HEK293 (cell line): ENCODE measurements at regions not wholly inside any gene's neighbourhood (a gene's known extent, or its start where the extent isn't known, plus 50 kb on each side); places are given as distances from the start of the nearest gene placed in this dataset.

Experiments
- CTCF ChIA-PET: fragments of 350-600 bp; formaldehyde crosslinking; extraction: SDS; loops from one replicate; lab custom pipeline; 2021; ENCODE audit warnings: antibody characterized with exemption; lab: Yijun Ruan, JAX
- POLR2A ChIA-PET: fragments of 300-600 bp; formaldehyde crosslinking; extraction: SDS; loops from one replicate; lab custom pipeline; 2020; ENCODE audit warnings: antibody characterized with exemption, inconsistent platforms; lab: Yijun Ruan, JAX
- H3K27ac ChIP-seq: fragments of 200-500 bp; sonication (Bioruptor generic); 2 replicates; pipeline ENCODE4 v1.5.1; 2014; ENCODE audit warnings: low read depth, low read length, control low read depth, inconsistent platforms; ENCODE audit errors: extremely low read depth
- H3K36me3 ChIP-seq, 2 experiments: fragments of 200-500 bp in 1 of 2; sonication (Bioruptor generic) in 1 of 2; 1 replicate in 1 of 2; 2 replicates in 1 of 2; pipeline ENCODE4 v1.5.1; 2014 to 2017; ENCODE audit warnings: inconsistent platforms in 2 of 2, low read length in 2 of 2; ENCODE audit not compliant: control insufficient read depth in 2 of 2, insufficient read depth in 1 of 2
- H3K4me1 ChIP-seq: fragments of 200-500 bp; sonication (Bioruptor generic); 2 replicates; pipeline ENCODE4 v1.5.1; 2014; ENCODE audit warnings: mild to moderate bottlenecking, low read length, inconsistent platforms; ENCODE audit not compliant: control insufficient read depth, insufficient read depth
- H3K4me3 ChIP-seq: 2 replicates; pipeline ENCODE4 v1.5.1; 2011; ENCODE audit warnings: low read depth, mild to moderate bottlenecking, control low read depth, low read length, moderate library complexity
- H3K9me3 ChIP-seq: fragments of 200-500 bp; sonication (Bioruptor generic); 2 replicates; pipeline ENCODE4 v1.5.1; 2014; ENCODE audit warnings: low read depth, low read length, inconsistent platforms; ENCODE audit not compliant: control insufficient read depth, insufficient read depth
- GLI2 ChIP-seq: fragments of 450-650 bp; formaldehyde crosslinking; IDR thresholded peaks from 2 replicates; pipeline ENCODE4; 2017; ENCODE audit warnings: missing biosample characterization, missing genetic modification characterization, low read depth, borderline replicate concordance
- ZNF121 ChIP-seq: fragments of 450-650 bp; formaldehyde crosslinking; IDR thresholded peaks from 2 replicates; pipeline ENCODE4 v1.5.1; 2016; ENCODE audit warnings: missing biosample characterization, missing genetic modification characterization
- ZNF133 ChIP-seq: fragments of 450-650 bp; formaldehyde crosslinking; IDR thresholded peaks from 2 replicates; pipeline ENCODE4 v1.5.1; 2016; ENCODE audit warnings: missing biosample characterization, missing genetic modification characterization
- ZNF148 ChIP-seq: fragments of 450-650 bp; formaldehyde crosslinking; IDR thresholded peaks from 2 replicates; pipeline ENCODE4 v1.5.0; 2017; ENCODE audit warnings: missing biosample characterization, missing genetic modification characterization, borderline replicate concordance
- ZNF155 ChIP-seq: fragments of 450-650 bp; formaldehyde crosslinking; IDR thresholded peaks from 2 replicates; pipeline ENCODE4 v1.5.1; 2016; ENCODE audit warnings: missing biosample characterization, missing genetic modification characterization
- ZNF248 ChIP-seq: fragments of 450-650 bp; formaldehyde crosslinking; IDR thresholded peaks from 2 replicates; pipeline ENCODE4 v1.5.1; 2017; ENCODE audit warnings: missing biosample characterization, missing genetic modification characterization
- ZNF530 ChIP-seq: fragments of 450-650 bp; formaldehyde crosslinking; IDR thresholded peaks from 2 replicates; pipeline ENCODE4 v1.5.1; 2016; ENCODE audit warnings: low read depth, missing biosample characterization, missing genetic modification characterization
- ZNF544 ChIP-seq: fragments of 450-650 bp; formaldehyde crosslinking; IDR thresholded peaks from 2 replicates; pipeline ENCODE4 v1.5.0; 2017; ENCODE audit warnings: missing biosample characterization, missing genetic modification characterization
- ZNF621 ChIP-seq: fragments of 450-650 bp; formaldehyde crosslinking; IDR thresholded peaks from 2 replicates; pipeline ENCODE4 v1.5.1; 2017; ENCODE audit warnings: missing biosample characterization, missing genetic modification characterization
- ZNF776 ChIP-seq: fragments of 450-650 bp; formaldehyde crosslinking; IDR thresholded peaks from 2 replicates; pipeline ENCODE4 v1.5.0; 2017; ENCODE audit warnings: missing biosample characterization, missing genetic modification characterization, borderline replicate concordance
- TF ChIP-seq, protein P1 (sequence below): fragments of 450-650 bp; formaldehyde crosslinking; IDR thresholded peaks from 2 replicates; pipeline ENCODE4 v1.5.1; 2016; ENCODE audit warnings: missing biosample characterization, missing genetic modification characterization
- TF ChIP-seq, protein P2 (sequence below): fragments of 450-650 bp; formaldehyde crosslinking; IDR thresholded peaks from 2 replicates; pipeline ENCODE4; 2016; ENCODE audit warnings: missing biosample characterization, missing genetic modification characterization

DNA sequence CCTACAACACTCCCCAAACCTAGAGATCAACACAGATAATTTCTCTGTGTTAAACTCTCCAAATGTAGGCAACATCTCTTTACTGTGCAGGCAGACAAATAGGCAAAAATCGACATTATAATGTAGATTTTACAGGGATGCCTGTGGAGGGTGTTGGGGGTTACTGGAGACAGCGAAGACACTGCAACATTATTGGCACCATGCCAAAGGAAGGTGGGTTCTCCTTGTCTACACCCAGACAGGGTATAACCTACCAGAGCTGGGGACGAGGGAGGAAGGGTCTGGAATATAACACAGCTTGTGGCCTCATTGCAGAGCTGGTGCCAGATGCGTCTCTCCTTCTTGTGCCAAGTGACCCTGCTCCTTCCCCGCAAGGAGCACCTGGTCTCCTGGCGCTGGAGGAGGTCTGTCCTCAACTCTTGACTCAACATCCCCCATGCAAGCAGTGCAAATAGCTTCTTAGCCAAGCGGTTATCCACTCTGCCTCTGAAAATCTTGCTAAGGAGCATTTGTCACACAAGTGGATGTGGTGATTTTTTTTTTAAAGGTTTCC is 404.0 kb downstream of the PRDM2 start:
- ChIA-PET CTCF (interaction anchor here (0.6 to 1.5 kb wide), 3 partner anchors 10 to 1200 kb away, joined by 3 read pairs; no protein-coding TSS in a partner anchor), POLR2A (no interaction called here)
- no peak overlapping the region for H3K4me3 ChIP-seq
- no peaks in the 10 kb centered on the region for H3K9me3 ChIP-seq
- no peak overlapping the region for H3K27ac ChIP-seq
- H3K36me3 ChIP-seq: no peaks in the 10 kb centered on the region
- TF ChIP-seq ZNF248 (no peak), ZNF544 (tag by site-specific recombination) (0 out of 2 replicates have a peak, but pooled peaks have one; percentile 16), ZNF121 (tag by site-specific recombination) (no peak)
- TF ChIP-seq, protein P1, sequence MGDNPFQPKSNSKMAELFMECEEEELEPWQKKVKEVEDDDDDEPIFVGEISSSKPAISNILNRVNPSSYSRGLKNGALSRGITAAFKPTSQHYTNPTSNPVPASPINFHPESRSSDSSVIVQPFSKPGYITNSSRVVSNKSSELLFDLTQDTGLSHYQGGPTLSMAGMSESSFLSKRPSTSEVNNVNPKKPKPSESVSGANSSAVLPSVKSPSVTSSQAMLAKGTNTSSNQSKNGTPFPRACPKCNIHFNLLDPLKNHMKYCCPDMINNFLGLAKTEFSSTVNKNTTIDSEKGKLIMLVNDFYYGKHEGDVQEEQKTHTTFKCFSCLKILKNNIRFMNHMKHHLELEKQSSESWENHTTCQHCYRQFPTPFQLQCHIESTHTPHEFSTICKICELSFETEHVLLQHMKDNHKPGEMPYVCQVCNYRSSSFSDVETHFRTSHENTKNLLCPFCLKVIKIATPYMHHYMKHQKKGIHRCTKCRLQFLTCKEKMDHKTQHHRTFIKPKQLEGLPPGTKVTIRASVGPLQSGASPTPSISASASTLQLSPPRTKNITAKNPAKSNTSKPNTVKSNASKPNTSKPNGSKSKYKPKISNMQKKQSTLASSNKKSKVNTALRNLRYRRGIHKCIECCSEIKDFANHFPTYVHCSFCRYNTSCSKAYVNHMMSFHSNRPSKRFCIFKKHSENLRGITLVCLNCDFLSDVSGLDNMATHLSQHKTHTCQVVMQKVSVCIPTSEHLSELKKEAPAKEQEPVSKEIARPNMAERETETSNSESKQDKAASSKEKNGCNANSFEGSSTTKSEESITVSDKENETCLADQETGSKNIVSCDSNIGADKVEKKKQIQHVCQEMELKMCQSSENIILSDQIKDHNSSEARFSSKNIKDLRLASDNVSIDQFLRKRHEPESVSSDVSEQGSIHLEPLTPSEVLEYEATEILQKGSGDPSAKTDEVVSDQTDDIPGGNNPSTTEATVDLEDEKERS (tag by site-specific recombination): no peak
- no peaks in the 10 kb centered on the region for H3K4me1 ChIP-seq

DNA sequence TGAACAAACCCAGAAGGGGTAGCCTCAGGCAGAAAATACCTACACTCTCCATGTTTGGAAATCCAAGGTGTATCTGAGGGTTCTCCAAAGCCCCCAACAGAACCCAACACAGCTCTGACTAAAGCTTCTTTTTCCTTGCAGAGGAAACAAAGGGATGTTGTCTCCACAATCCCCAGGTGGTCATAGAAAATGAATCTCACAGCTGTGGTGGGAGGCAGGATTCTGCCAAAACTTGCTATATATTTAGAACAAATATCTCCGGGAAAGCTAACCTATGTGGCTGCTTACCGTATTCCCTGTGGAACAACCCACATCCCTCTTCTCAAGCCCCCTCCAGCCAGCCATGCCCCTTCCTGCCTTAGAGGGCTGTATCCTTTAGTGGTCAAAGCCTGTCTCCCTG is 406.1 kb downstream of the PRDM2 start:
- Histone ChIP-seq H3K4me3 (no peak overlapping the region), H3K4me1 (no peaks in the 10 kb centered on the region), H3K27ac (no peak overlapping the region), H3K36me3 (no peaks in the 10 kb centered on the region), H3K9me3 (no peaks in the 10 kb centered on the region)
- no peak for TF ChIP-seq ZNF621 (tag by site-specific recombination)
- no peak for TF ChIP-seq ZNF148 (tag by site-specific recombination)
- ChIA-PET POLR2A (no interaction called here), CTCF (no interaction called here)

DNA sequence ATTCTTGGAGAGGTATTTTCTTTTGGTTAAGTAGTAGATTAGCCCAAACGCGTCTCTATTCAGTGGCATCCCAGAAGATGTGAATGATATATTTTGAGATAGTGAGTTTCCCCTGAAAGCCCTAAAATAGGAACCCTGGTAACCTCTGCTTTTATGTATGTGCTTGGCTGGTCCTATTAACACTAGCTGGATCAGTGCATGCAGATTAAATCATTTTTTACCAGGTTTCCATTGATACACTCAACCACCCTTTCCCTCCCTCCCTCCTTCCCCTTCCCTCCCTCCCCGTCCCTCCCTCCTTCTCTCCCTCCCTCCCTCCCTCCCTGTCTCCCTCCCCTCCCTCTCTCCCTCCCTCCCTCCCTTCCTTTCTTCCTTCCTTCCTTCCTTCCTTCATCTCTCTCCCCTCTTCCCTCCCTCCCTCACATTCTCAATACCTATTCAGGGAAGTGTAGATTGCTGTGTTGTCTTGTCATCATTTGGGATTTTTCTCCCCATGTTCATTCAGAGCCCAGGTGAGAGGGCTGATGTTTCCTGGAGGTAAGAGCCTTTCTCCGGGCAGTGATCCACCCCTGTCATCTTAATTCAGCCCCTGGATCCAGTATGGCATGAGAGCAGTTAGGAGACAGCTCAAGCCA is 406.8 kb downstream of the PRDM2 start:
- CTCF ChIA-PET: no interaction called here
- TF ChIP-seq ZNF530 (tag by site-specific recombination) (no peak), ZNF155 (tag by site-specific recombination) (no peak)
- H3K27ac ChIP-seq: no peak overlapping the region
- no peaks in the 10 kb centered on the region for H3K9me3 ChIP-seq
- no peaks in the 10 kb centered on the region for H3K4me1 ChIP-seq
- no peaks in the 10 kb centered on the region for H3K36me3 ChIP-seq
- POLR2A ChIA-PET: no interaction called here
- H3K4me3 ChIP-seq: no peak overlapping the region

GRCh38 chr1:14108356-14109275 is 408.6 kb downstream of the PRDM2 start:
- no peaks in the 10 kb centered on the region for H3K36me3 ChIP-seq
- TF ChIP-seq GLI2 (no peak), ZNF133 (tag by site-specific recombination) (no peak), ZNF776 (no peak)
- TF ChIP-seq, protein P2, sequence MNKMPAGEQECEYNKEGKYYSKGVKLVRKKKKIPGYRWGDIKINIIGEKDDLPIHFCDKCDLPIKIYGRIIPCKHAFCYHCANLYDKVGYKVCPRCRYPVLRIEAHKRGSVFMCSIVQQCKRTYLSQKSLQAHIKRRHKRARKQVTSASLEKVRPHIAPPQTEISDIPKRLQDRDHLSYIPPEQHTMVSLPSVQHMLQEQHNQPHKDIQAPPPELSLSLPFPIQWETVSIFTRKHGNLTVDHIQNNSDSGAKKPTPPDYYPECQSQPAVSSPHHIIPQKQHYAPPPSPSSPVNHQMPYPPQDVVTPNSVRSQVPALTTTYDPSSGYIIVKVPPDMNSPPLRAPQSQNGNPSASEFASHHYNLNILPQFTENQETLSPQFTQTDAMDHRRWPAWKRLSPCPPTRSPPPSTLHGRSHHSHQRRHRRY: no peak
- no peak overlapping the region for H3K27ac ChIP-seq
- H3K9me3 ChIP-seq: no peaks in the 10 kb centered on the region
- H3K4me3 ChIP-seq: no peak overlapping the region
- ChIA-PET CTCF (no interaction called here), POLR2A (no interaction called here)
- no peaks in the 10 kb centered on the region for H3K4me1 ChIP-seq
